ENCODE measurements at regions not wholly inside any gene's neighbourhood (a gene's known extent, or its start where the extent isn't known, plus 50 kb on each side); places are given as distances from the start of the nearest gene placed in this dataset.

DNA sequence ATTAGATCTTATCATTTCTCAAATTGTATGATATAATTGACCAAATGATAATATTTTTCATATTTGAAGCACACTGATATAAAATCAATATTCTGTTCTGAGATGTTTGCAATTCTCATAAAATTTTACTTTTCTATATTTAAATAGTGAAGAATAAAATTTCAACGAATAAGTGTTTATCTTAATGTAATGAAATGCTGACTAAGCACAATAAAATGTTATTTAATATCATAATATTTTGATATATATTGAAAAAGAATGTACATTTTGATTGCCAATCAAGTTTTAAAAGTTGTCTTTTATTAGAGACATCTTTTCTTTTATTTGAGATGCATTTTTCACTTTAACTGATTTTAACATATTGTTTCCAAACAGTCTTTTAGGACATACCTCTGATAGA lies 416.1 kb downstream of the TAF11L14 start (continued):
- TF ChIP-seq, protein P1, sequence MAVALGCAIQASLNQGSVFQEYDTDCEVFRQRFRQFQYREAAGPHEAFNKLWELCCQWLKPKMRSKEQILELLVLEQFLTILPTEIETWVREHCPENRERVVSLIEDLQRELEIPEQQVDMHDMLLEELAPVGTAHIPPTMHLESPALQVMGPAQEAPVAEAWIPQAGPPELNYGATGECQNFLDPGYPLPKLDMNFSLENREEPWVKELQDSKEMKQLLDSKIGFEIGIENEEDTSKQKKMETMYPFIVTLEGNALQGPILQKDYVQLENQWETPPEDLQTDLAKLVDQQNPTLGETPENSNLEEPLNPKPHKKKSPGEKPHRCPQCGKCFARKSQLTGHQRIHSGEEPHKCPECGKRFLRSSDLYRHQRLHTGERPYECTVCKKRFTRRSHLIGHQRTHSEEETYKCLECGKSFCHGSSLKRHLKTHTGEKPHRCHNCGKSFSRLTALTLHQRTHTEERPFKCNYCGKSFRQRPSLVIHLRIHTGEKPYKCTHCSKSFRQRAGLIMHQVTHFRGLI (tag by site-specific recombination; IDR thresholded peaks at IDR 0.05): no peak
- TF ChIP-seq BCL11B (tag by site-specific recombination; IDR thresholded peaks at IDR 0.05; ENCODE audit: low read depth) (no peak), GLIS2 (tag by site-specific recombination; IDR thresholded peaks at IDR 0.05) (no peak), ZFP41 (tag by site-specific recombination; IDR thresholded peaks at IDR 0.05; ENCODE audit: borderline replicate concordance) (no peak), ZNF830 (tag by site-specific recombination; IDR thresholded peaks at IDR 0.05; ENCODE audit: low read depth) (no peak)

DNA sequence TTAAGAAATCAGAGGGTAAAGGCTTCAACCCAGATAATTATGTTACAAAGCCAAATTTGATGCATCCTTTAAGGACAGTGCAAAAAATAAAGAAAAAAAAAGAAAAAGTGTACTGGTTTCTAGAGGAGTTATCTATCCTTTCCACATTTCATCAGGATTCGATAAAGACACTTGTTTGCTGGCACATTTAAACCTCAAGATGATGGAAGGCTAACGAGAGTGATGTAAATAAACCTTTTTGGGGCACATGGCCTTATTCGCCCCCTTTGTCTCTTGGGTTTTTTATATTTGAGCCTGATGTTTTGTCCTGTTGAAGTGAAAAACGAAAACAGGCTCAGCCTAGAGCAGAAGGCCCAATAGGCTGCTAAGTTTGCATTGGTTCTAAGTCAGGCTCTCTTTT lies 416.5 kb downstream of the TAF11L14 start:
- H3K4me3 ChIP-seq (ENCODE audit: low read depth, low read length): no peak overlapping the region
- no peak overlapping the region for H3K27ac ChIP-seq (ENCODE audit: extremely low read depth, low read depth, low read length)
- no peaks in the 10 kb centered on the region for H3K9me3 ChIP-seq (ENCODE audit: control insufficient read depth, insufficient read depth, low read depth, low read length)
- TF ChIP-seq, protein P1 (tag by site-specific recombination; IDR thresholded peaks at IDR 0.05): no peak
- TF ChIP-seq ZSCAN23 (tag by site-specific recombination; IDR thresholded peaks at IDR 0.05): no peak
- TF ChIP-seq MEIS1 (CRISPR knock-in tag; IDR thresholded peaks at IDR 0.05; ENCODE audit: borderline replicate concordance): no peak
- no peaks in the 10 kb centered on the region for H3K4me1 ChIP-seq (ENCODE audit: control insufficient read depth, insufficient read depth, low read length)
- CTCF ChIA-PET: no interaction called here
- POLR2A ChIA-PET: no interaction called here
- no peaks in the 10 kb centered on the region for H3K36me3 ChIP-seq (ENCODE audit: control insufficient read depth in 2 of 2, insufficient read depth in 1 of 2, low read length in 2 of 2)

DNA sequence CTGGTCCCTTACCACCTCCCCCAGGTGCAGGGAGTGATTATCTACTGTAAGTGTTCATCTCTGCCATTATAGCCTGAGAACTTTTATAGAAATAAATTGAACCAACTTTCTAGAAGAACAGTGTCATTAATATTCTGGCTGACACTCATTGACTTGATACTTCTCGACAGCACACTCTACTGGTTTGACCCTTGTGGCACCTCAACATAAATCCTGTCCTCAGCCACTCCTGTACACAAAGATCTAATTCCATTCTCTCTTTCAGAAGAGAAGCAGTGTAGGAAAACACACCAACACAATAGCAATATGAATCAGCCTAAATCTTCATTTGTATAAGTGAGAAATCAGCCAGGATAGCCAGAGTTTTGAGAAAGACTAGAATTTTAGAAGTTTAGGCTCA lies 417.7 kb downstream of the TAF11L14 start:
- Histone ChIP-seq H3K4me1 (ENCODE audit: control insufficient read depth, insufficient read depth, low read length) (no peaks in the 10 kb centered on the region), H3K27ac (ENCODE audit: extremely low read depth, low read depth, low read length) (no peak overlapping the region), H3K4me3 (ENCODE audit: low read depth, low read length) (no peak overlapping the region), H3K36me3 (ENCODE audit: control insufficient read depth in 2 of 2, insufficient read depth in 1 of 2, low read length in 2 of 2) (no peaks in the 10 kb centered on the region), H3K9me3 (ENCODE audit: control insufficient read depth, insufficient read depth, low read depth, low read length) (no peaks in the 10 kb centered on the region)
- CTCF ChIA-PET: no interaction called here
- POLR2A ChIA-PET: no interaction called here
- TF ChIP-seq ZNF530 (tag by site-specific recombination; IDR thresholded peaks at IDR 0.05; ENCODE audit: low read depth): no peak
- TF ChIP-seq KLF16 (tag by site-specific recombination; IDR thresholded peaks at IDR 0.05): no peak
- TF ChIP-seq, protein P2, sequence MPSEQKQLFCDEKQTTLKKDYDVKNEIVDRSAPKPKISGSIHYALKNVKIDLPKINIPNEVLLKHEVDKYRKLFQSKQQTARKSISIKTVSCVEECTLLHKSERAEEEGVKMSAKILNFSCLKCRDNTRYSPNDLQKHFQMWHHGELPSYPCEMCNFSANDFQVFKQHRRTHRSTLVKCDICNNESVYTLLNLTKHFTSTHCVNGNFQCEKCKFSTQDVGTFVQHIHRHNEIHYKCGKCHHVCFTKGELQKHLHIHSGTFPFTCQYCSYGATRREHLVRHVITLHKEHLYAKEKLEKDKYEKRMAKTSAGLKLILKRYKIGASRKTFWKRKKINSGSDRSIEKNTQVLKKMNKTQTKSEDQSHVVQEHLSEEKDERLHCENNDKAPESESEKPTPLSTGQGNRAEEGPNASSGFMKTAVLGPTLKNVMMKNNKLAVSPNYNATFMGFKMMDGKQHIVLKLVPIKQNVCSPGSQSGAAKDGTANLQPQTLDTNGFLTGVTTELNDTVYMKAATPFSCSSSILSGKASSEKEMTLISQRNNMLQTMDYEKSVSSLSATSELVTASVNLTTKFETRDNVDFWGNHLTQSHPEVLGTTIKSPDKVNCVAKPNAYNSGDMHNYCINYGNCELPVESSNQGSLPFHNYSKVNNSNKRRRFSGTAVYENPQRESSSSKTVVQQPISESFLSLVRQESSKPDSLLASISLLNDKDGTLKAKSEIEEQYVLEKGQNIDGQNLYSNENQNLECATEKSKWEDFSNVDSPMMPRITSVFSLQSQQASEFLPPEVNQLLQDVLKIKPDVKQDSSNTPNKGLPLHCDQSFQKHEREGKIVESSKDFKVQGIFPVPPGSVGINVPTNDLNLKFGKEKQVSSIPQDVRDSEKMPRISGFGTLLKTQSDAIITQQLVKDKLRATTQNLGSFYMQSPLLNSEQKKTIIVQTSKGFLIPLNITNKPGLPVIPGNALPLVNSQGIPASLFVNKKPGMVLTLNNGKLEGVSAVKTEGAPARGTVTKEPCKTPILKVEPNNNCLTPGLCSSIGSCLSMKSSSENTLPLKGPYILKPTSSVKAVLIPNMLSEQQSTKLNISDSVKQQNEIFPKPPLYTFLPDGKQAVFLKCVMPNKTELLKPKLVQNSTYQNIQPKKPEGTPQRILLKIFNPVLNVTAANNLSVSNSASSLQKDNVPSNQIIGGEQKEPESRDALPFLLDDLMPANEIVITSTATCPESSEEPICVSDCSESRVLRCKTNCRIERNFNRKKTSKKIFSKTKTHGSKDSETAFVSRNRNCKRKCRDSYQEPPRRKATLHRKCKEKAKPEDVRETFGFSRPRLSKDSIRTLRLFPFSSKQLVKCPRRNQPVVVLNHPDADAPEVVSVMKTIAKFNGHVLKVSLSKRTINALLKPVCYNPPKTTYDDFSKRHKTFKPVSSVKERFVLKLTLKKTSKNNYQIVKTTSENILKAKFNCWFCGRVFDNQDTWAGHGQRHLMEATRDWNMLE (tag by site-specific recombination; conservative IDR thresholded peaks at IDR 0.05; ENCODE audit: low read depth): no peak
- TF ChIP-seq, protein P3, sequence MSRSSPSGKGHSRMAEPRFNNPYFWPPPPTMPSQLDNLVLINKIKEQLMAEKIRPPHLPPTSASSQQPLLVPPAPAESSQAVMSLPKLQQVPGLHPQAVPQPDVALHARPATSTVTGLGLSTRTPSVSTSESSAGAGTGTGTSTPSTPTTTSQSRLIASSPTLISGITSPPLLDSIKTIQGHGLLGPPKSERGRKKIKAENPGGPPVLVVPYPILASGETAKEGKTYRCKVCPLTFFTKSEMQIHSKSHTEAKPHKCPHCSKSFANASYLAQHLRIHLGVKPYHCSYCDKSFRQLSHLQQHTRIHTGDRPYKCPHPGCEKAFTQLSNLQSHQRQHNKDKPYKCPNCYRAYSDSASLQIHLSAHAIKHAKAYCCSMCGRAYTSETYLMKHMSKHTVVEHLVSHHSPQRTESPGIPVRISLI (tag by site-specific recombination; IDR thresholded peaks at IDR 0.05): no peak
- TF ChIP-seq ZIC2 (tag by site-specific recombination; IDR thresholded peaks at IDR 0.05): no peak
- no peak for TF ChIP-seq RBAK (tag by site-specific recombination; IDR thresholded peaks at IDR 0.05)
- no peak for TF ChIP-seq ZNF155 (tag by site-specific recombination; IDR thresholded peaks at IDR 0.05)
- no peak for TF ChIP-seq ZNF324 (tag by site-specific recombination; IDR thresholded peaks at IDR 0.05)
- no peak for TF ChIP-seq ZNF548 (tag by site-specific recombination; IDR thresholded peaks at IDR 0.05)
- TF ChIP-seq, protein P4, sequence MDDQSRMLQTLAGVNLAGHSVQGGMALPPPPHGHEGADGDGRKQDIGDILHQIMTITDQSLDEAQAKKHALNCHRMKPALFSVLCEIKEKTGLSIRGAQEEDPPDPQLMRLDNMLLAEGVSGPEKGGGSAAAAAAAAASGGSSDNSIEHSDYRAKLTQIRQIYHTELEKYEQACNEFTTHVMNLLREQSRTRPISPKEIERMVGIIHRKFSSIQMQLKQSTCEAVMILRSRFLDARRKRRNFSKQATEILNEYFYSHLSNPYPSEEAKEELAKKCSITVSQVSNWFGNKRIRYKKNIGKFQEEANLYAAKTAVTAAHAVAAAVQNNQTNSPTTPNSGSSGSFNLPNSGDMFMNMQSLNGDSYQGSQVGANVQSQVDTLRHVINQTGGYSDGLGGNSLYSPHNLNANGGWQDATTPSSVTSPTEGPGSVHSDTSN (CRISPR knock-in tag; IDR thresholded peaks at IDR 0.05): no peak
- no peak for TF ChIP-seq SP7 (tag by site-specific recombination; IDR thresholded peaks at IDR 0.05)
- no peak for TF ChIP-seq ZNF623 (tag by site-specific recombination; IDR thresholded peaks at IDR 0.05)
- no peak for TF ChIP-seq ZSCAN16 (tag by site-specific recombination; IDR thresholded peaks at IDR 0.05)
- no peak for TF ChIP-seq ZNF175 (tag by site-specific recombination; IDR thresholded peaks at IDR 0.05)
- no peak for TF ChIP-seq ZNF610 (tag by site-specific recombination; IDR thresholded peaks at IDR 0.05; ENCODE audit: borderline replicate concordance)
- no peak for TF ChIP-seq ZNF366 (tag by site-specific recombination; conservative IDR thresholded peaks at IDR 0.05)
- TF ChIP-seq ZBTB7A (tag by site-specific recombination; IDR thresholded peaks at IDR 0.05; ENCODE audit: low read depth): no peak

Measured in HEK293 (cell line).